ENCODE measurements at regions not wholly inside any gene's neighbourhood (a gene's known extent, or its start where the extent isn't known, plus 50 kb on each side); places are given as distances from the start of the nearest gene placed in this dataset.

GRCh38 chr6:169867751-169868191, 116.3 kb downstream of the ERMARD start:
- H3K27me3 Mint-ChIP-seq (ENCODE audit: insufficient read depth, low read depth, poor library complexity): peaks cover 2% of the 10 kb centered on the region
- TF ChIP-seq POLR2AphosphoS5 (IDR thresholded peaks at IDR 0.05; ENCODE audit: low read depth) (no peak), EZH2phosphoT487 (IDR thresholded peaks at IDR 0.05; ENCODE audit: unreplicated experiment) (no peak), ZNF331 (CRISPR knock-in tag; IDR thresholded peaks at IDR 0.05; ENCODE audit: low read depth) (no peak), CTCF (conservative IDR thresholded peaks at IDR 0.05; ENCODE audit: low read depth in 2 of 2) (no peak), ETS1 (IDR thresholded peaks at IDR 0.05) (no peak), EZH2 (IDR thresholded peaks at IDR 0.05; ENCODE audit: low read depth, unreplicated experiment) (no peak), ZNF114 (CRISPR knock-in tag; IDR thresholded peaks at IDR 0.05) (no peak), CREB1 (CRISPR knock-in tag; IDR thresholded peaks at IDR 0.05; ENCODE audit: low read depth) (no peak), JUNB (IDR thresholded peaks at IDR 0.05; ENCODE audit: unreplicated experiment) (no peak), STAT1 (IDR thresholded peaks at IDR 0.05; ENCODE audit: unreplicated experiment) (no peak), ZNF462 (CRISPR knock-in tag; IDR thresholded peaks at IDR 0.05) (no peak), REST (IDR thresholded peaks at IDR 0.05; ENCODE audit: unreplicated experiment) (no peak), NANOG (IDR thresholded peaks at IDR 0.05; ENCODE audit: borderline replicate concordance) (no peak)
- no peaks in the 10 kb centered on the region for H3K9me2 ChIP-seq (ENCODE audit: insufficient read depth)
- H3F3A ChIP-seq (replicated peaks; ENCODE audit: low read depth): no peaks in the 10 kb centered on the region
- no peak overlapping the region for H2AFZ ChIP-seq
- no peaks in the 10 kb centered on the region for H3K4me1 ChIP-seq (ENCODE audit: insufficient read depth)
- H3K4me2 ChIP-seq: no peak overlapping the region
- no peak overlapping the region for H3K27ac Mint-ChIP-seq
- H3K27me3 ChIP-seq (ENCODE audit: insufficient read depth): no peaks in the 10 kb centered on the region
- no peaks in the 10 kb centered on the region; the same call in 2 of the 3 replicates for H3K36me3 Mint-ChIP-seq (ENCODE audit: low read depth)
- no peak overlapping the region for H3K4me3 Mint-ChIP-seq
- no peak overlapping the region for H3K4me3 ChIP-seq
- DNase-seq (ENCODE audit: low spot score) (no peak), ATAC-seq (no peak)
- H3K79me2 ChIP-seq (replicated peaks; ENCODE audit: insufficient read depth): no peaks in the 10 kb centered on the region
- no peak overlapping the region for H3K27ac ChIP-seq (ENCODE audit: low read depth)
- no peaks in the 10 kb centered on the region for H3K36me3 ChIP-seq (ENCODE audit: insufficient read depth)
- H3K9me3 Mint-ChIP-seq: no peaks in the 10 kb centered on the region; the same call in 1 of the 3 replicates
- H3K4me1 Mint-ChIP-seq: no peaks in the 10 kb centered on the region; the same call in 2 of the 3 replicates
- H4K20me1 ChIP-seq (replicated peaks; ENCODE audit: insufficient read depth): no peaks in the 10 kb centered on the region

All from GM23338 (cell line).